GM19099 (cell line): ENCODE measurements at regions not wholly inside any gene's neighbourhood (a gene's known extent, or its start where the extent isn't known, plus 50 kb on each side); places are given as distances from the start of the nearest gene placed in this dataset.

Experiments
- POLR2A ChIP-seq: IDR thresholded peaks from 3 replicates; pipeline ENCODE4 v1.6.1; 2011; ENCODE audit warnings: low read depth; ENCODE audit not compliant: insufficient read length; ENCODE audit errors: extremely low read depth

DNA sequence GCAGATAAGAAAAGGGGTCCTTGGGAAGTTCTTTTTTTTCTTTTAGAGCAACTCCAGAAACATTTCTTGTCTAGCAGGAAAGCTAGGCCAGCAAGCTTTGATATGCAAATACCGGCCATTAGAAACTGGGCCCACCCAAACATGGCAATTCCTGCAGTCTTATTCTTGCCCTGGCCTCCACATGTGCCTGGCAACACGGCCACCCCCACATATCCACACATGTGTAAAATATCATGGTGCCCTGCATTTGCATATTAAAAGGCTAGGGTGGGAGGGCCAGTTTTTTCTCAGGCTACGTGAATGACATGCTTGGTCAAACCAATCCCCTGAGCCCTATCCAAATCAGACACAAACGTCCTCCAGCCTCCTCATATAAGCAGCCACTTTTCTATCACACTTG, 171.7 kb upstream of the ZCCHC13 start:
- TF ChIP-seq POLR2A, result no peak

DNA sequence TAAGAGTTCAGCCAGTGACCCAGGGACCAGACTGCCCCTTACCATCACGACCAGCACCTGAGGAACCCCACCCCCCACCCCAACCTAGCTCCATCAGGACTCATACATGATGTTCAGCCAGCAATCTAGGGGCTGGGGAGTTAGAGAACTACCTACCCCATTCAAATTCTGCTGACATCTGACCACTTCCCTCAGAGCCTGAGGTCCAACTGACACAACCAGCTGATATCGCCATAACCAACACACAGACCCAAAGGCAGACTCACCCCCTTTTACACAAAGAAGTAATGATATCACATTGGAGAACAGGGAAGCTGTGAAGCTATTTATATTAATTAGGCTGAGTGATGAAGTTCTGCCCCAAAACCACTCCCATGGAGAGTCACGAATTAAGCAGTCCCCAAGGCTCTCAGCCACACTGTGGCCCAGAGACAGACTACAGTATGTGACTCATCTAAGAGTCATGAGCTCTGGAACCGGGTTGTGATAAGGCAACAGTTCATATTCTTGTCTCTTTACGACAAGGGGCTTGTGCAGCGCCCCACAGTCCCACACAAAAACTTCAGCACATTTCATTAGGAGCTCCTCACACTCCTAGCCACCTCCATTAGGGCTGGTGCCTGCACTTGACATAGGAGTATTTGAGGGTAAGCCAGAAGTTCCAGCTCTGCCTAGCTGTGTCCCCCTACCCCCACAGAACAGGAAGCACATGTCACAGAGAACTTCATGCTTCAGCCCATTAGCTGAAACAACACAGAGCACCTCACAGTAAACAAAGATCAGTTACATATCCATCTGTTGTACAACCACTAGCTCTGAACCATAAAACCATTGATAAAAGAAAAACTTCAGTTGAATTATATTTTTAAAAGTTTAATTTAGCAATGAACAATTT, 184.7 kb upstream of the ZCCHC13 start:
- no peak for TF ChIP-seq POLR2A

- no peak for TF ChIP-seq POLR2A
Measured at GRCh38 chrX:74117962-74118902, 185.7 kb upstream of the ZCCHC13 start.

GRCh38 chrX:74111245-74111644, 192.7 kb upstream of the ZCCHC13 start:
- no peak for TF ChIP-seq POLR2A

- no peak for TF ChIP-seq POLR2A
Measured at GRCh38 chrX:74107666-74108065, 196.3 kb upstream of the ZCCHC13 start.

DNA sequence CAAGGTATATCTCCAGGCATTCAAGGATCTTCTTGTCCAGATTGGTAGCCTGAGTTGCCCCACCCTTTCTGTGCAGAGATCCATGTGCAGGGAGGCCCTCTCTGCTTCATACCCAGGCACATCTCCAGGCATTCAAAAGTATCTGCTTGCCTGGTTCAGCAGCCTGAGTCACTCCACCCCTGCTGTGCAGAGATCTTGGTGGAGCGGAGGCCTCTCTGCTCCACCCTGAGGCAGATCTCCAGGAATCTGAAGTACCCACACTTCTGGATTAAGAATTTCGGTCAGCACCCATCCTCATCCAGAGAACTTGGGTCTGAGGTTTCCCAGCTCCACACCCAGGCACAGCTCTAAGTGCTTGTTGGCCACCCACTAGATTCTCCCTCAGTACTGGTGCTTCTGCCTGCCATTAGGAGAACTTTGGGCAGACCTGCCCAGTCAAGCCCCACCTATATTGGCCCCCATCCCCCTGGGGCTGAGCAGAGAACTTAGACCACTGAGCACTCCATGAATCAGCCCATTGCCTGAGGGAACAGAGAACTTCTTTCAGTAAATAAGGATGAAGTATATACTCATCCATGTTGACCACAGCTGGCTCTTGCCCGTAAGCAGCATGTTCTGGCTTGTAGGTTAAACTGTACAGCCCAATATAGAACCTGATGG, 199.5 kb upstream of the ZCCHC13 start:
- TF ChIP-seq POLR2A, result no peak

DNA sequence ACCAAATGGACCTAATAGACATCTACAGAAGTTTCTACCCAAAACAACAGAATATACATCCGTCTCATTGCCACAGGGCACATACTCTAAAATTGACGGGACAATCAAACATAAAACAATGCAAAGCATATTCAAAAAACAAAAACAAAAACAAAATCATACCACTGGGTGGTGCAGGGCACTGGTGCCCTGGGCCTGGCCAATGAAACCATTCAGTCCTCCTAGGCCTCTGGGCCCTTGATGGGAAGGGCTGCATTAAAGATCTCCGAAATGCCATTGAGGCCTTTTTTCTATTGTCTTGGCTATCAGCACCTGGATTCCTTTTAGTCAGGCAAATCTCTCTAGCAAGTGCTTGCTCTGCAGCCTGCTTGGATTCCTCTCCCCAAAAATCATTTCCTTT, 213.9 kb upstream of the ZCCHC13 start:
- no peak for TF ChIP-seq POLR2A

- TF ChIP-seq POLR2A, result no peak
Measured at GRCh38 chrX:74085642-74086236, 218.2 kb upstream of the ZCCHC13 start.

DNA sequence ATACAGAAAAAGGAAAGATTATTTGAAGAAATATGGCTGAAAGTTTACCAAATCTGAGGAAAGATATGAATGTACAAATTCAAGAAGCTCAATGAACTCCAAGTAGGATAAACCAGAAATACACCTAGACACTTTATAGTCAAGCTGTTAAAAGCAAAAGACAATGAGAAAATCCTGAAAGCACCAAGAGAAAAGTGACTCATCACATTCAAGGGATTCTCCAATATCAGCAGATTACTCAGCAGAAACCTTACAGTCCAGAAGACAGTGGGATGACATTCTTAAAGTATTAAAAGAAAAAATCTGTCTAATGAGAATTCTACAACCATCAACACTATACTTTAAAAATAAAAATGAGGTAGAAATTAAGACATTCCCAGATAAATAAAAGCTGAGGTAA, 223.8 kb upstream of the ZCCHC13 start:
- no peak for TF ChIP-seq POLR2A

GRCh38 chrX:74065831-74066390, 213.4 kb upstream of the XIST start:
- no peak for TF ChIP-seq POLR2A

DNA sequence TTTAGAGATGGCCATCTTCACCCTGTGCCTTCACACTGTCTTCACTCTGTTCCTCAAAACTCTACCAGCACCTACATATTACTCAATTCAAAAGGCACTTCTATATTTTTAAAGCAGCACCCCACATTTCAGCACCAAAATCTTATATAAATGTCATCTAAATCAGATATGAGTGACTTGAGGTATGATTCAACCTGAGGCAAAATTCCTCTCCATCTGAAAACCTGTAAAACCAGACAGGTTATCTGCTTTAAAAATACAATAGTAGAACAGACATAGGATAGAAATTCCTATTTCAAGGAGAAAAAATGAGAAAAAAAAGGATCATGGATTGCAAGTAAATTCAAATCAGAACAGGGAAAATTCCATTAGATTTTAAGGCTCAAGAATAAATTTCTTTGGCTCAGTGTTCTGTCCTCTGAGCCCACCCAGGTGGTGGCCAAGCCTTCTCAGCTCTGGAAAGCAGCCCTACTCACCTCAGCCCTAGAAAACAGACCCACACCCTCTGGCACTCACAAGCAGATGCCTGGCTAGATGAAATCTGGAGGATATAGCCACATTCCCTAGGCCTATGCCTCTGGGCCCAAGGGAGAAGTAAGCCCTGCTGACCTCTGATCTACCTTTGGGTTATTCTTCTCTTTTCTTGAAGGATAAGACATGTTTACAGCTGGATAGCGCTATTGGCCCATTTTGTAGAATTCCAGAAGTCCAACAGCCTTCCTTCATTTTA, 211.1 kb upstream of the XIST start:
- TF ChIP-seq POLR2A, result no peak

- no peak for TF ChIP-seq POLR2A
Measured at GRCh38 chrX:74061879-74062278, 209.4 kb upstream of the XIST start.

GRCh38 chrX:74049126-74049525, 196.6 kb upstream of the XIST start:
- TF ChIP-seq POLR2A, result no peak

DNA sequence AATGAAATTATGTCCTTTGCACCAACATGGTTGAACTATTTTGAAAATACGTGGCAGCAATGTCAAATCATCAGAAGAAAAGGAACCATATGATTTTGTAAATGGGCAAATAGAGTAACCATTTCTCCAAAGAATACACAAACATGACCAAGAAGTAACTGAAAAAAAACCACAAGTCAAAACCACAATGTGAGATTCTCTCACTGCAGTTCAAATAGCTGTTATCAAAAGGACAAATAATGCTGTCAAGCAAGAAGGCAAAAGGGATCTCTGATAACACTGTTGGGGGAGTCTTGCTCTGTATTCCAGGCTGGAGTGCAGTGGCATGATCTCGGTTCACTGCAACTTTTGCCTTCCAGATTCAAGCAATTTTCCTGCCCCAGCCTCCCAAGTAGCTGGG, 170.7 kb upstream of the XIST start:
- no peak for TF ChIP-seq POLR2A
